ENCODE measurements at regions not wholly inside any gene's neighbourhood (a gene's known extent, or its start where the extent isn't known, plus 50 kb on each side); places are given as distances from the start of the nearest gene placed in this dataset.

DNA sequence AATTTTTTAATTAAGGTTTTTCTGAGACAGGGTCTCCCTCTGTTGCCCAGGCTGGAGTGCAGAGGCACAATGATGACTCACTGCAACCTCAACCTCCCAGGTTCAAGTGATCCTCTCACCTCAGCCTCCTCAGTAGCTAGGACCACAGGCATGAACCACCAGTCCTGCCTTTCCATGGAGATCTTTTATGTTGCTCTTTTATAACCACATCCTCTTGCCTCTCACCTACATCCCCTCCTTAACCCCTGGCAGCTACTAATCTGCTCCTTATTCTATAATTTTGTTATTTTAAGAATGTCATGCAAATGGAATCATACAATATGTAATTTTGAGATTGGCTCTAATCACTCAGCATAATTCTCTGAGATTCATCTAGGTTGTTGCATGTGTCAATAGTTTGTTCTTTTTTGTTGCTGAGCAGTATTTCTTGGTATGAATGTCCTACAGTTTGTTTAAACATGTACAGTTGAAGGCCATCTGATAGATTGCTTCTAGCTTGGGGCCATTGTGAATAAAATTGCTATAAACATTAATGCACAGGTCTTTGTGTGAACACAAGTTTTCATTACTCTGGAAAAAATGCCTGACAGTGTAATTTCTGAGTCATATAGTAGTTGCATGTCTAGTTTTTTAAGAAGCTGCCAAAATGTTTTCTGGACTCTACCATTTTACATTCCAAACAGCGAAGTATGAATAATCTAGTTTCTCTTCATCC is 249.2 kb upstream of the AMIGO2 start:
- Histone ChIP-seq H3K36me3 (ENCODE audit: control insufficient read depth in 2 of 2, insufficient read depth in 2 of 2, low read length in 1 of 2) (no peaks in the 10 kb centered on the region), H3K4me1 (ENCODE audit: control insufficient read depth in 2 of 2, insufficient read depth in 2 of 2, low read length in 1 of 2) (no peaks in the 10 kb centered on the region), H3K27ac (ENCODE audit: low read depth in 2 of 2, low read length in 1 of 2) (no peak overlapping the region), H3K27me3 (ENCODE audit: control insufficient read depth in 1 of 2, insufficient read depth in 2 of 2, low read length in 2 of 2) (no peaks in the 10 kb centered on the region), H3K4me3 (ENCODE audit: low read depth in 1 of 2, low read length in 2 of 2) (no peak overlapping the region), H3K9me3 (ENCODE audit: control insufficient read depth in 2 of 2, insufficient read depth in 1 of 2, low read depth in 1 of 2, low read length in 1 of 2) (no peaks in the 10 kb centered on the region)
- 54 to 67% methylated on average over 1 of the region's 1 CpG for WGBS, 2 donors

DNA sequence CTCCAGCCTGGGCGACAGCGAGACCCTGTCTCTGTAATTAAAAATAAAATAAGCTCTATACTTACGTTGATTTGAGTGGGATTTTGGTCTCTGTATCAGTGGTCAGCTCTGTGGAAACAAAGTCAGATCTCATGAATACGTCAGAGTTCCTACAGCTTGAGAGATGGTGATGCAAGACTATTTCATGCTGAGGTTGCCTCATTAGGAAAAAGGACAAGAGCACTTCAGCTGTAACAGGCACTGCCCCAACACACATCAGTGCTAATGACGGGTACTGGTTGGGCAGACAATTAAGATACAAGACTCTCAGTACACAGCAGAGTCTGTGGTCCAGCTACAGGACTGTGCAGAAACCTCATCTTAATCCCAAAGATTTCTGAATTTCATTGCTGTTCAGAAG is 246.4 kb upstream of the AMIGO2 start:
- Histone ChIP-seq H3K4me3 (ENCODE audit: low read depth in 1 of 2, low read length in 2 of 2) (no peak overlapping the region), H3K27me3 (ENCODE audit: control insufficient read depth in 1 of 2, insufficient read depth in 2 of 2, low read length in 2 of 2) (no peaks in the 10 kb centered on the region), H3K27ac (ENCODE audit: low read depth in 2 of 2, low read length in 1 of 2) (no peak overlapping the region), H3K4me1 (ENCODE audit: control insufficient read depth in 2 of 2, insufficient read depth in 2 of 2, low read length in 1 of 2) (no peaks in the 10 kb centered on the region), H3K9me3 (ENCODE audit: control insufficient read depth in 2 of 2, insufficient read depth in 1 of 2, low read depth in 1 of 2, low read length in 1 of 2) (no peaks in the 10 kb centered on the region), H3K36me3 (ENCODE audit: control insufficient read depth in 2 of 2, insufficient read depth in 2 of 2, low read length in 1 of 2) (no peaks in the 10 kb centered on the region)
- 92 to 93% methylated on average over 5 of the region's 5 CpGs for WGBS, 2 donors

DNA sequence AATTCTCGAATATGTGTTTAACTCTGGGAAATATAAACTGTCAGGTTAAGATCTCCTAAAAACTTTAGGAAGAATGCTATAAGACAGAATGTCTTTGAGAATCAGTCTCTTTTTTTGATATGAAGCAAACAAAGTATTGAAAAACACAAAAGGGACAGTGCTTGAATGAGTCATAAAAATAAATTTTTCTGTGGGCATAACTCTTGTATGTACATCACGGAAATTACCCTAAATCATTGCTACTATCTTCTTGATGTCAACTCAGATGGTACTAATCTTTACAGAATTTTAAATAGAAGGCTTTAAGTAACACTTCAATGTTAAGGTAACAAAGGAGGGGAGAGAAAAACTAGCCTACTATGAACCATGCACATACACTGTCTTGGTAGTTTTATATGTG is 244.0 kb upstream of the AMIGO2 start:
- Histone ChIP-seq H3K36me3 (ENCODE audit: control insufficient read depth in 2 of 2, insufficient read depth in 2 of 2, low read length in 1 of 2) (no peaks in the 10 kb centered on the region), H3K27me3 (ENCODE audit: control insufficient read depth in 1 of 2, insufficient read depth in 2 of 2, low read length in 2 of 2) (no peaks in the 10 kb centered on the region), H3K4me1 (ENCODE audit: control insufficient read depth in 2 of 2, insufficient read depth in 2 of 2, low read length in 1 of 2) (no peaks in the 10 kb centered on the region), H3K27ac (ENCODE audit: low read depth in 2 of 2, low read length in 1 of 2) (no peak overlapping the region), H3K4me3 (ENCODE audit: low read depth in 1 of 2, low read length in 2 of 2) (no peak overlapping the region), H3K9me3 (ENCODE audit: control insufficient read depth in 2 of 2, insufficient read depth in 1 of 2, low read depth in 1 of 2, low read length in 1 of 2) (no peaks in the 10 kb centered on the region)
- 53 to 65% methylated on average over 2 of the region's 2 CpGs for WGBS, 2 donors

DNA sequence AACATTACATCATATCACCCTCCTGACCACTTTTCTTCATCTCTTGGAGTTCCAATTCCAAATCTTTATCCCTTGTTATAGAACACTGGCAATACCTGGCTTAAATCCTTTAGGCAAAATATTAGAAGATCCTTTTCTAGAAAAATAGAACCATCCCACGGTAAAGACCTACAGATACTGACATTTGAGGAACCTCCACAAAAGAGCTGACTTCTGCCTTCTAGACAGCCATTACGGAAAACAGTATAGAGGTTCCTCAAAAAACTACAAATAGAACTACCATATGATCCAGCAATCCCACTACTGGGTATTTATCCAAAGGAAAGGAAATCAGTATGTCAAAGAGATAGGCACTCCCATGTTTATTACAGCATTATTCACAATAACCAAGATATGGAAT is 241.7 kb upstream of the AMIGO2 start:
- Histone ChIP-seq H3K9me3 (ENCODE audit: control insufficient read depth in 2 of 2, insufficient read depth in 1 of 2, low read depth in 1 of 2, low read length in 1 of 2) (no peaks in the 10 kb centered on the region), H3K4me1 (ENCODE audit: control insufficient read depth in 2 of 2, insufficient read depth in 2 of 2, low read length in 1 of 2) (no peaks in the 10 kb centered on the region), H3K27ac (ENCODE audit: low read depth in 2 of 2, low read length in 1 of 2) (no peak overlapping the region), H3K36me3 (ENCODE audit: control insufficient read depth in 2 of 2, insufficient read depth in 2 of 2, low read length in 1 of 2) (no peaks in the 10 kb centered on the region), H3K4me3 (ENCODE audit: low read depth in 1 of 2, low read length in 2 of 2) (no peak overlapping the region), H3K27me3 (ENCODE audit: control insufficient read depth in 1 of 2, insufficient read depth in 2 of 2, low read length in 2 of 2) (no peaks in the 10 kb centered on the region)
- 22 to 91% methylated on average over 2 of the region's 2 CpGs for WGBS, 2 donors

DNA sequence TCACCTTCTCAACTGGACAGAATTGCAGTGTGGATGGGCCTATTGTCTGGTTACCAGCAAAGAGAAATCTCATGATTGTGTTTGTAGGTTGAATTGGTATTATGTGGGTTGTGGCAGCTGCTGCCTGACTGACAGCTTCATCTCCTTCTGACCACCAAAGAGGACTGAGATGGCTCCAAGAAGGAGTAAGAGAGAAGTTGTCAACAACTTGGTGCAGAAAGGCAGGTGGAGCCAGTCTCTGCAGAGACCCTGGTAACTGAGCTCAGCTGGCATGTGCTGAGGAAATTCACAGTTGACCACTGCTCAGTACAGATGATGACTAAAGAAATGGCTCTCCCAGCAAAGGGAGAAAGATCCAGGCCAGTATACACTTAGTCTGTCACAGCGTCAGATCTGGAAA is 240.0 kb upstream of the AMIGO2 start:
- H3K36me3 ChIP-seq (ENCODE audit: control insufficient read depth in 2 of 2, insufficient read depth in 2 of 2, low read length in 1 of 2) = no peaks in the 10 kb centered on the region
- no peaks in the 10 kb centered on the region for H3K4me1 ChIP-seq (ENCODE audit: control insufficient read depth in 2 of 2, insufficient read depth in 2 of 2, low read length in 1 of 2)
- WGBS, 2 donors = 94 to 97% methylated on average over 1 of the region's 1 CpG
- no peaks in the 10 kb centered on the region for H3K27me3 ChIP-seq (ENCODE audit: control insufficient read depth in 1 of 2, insufficient read depth in 2 of 2, low read length in 2 of 2)
- no peak overlapping the region for H3K4me3 ChIP-seq (ENCODE audit: low read depth in 1 of 2, low read length in 2 of 2)
- H3K27ac ChIP-seq (ENCODE audit: low read depth in 2 of 2, low read length in 1 of 2) = no peak overlapping the region
- H3K9me3 ChIP-seq (ENCODE audit: control insufficient read depth in 2 of 2, insufficient read depth in 1 of 2, low read depth in 1 of 2, low read length in 1 of 2) = no peaks in the 10 kb centered on the region

DNA sequence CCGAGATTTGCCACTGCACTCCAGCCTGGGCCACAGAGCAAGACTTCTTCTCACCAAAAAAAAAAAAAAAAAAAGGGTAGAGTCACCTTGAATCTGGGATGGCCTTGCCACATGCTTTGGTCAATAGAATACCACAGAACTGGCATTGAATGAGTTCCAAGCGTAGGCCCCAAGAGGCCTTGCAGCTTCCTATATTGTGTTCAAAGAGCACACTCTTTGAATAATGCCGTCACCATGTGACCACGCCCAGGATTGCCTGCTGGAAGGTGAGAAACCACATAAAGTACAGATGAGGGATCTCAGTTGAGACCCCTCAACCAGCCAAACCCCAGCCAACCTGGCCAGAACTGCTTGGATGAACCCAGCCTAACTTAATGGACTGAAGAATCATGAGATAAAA is 239.2 kb upstream of the AMIGO2 start:
- H3K4me3 ChIP-seq (ENCODE audit: low read depth in 1 of 2, low read length in 2 of 2) = no peak overlapping the region
- H3K9me3 ChIP-seq (ENCODE audit: control insufficient read depth in 2 of 2, insufficient read depth in 1 of 2, low read depth in 1 of 2, low read length in 1 of 2) = no peaks in the 10 kb centered on the region
- WGBS, 2 donors = 80 to 82% methylated on average over 4 of the region's 4 CpGs
- no peak overlapping the region for H3K27ac ChIP-seq (ENCODE audit: low read depth in 2 of 2, low read length in 1 of 2)
- no peaks in the 10 kb centered on the region for H3K36me3 ChIP-seq (ENCODE audit: control insufficient read depth in 2 of 2, insufficient read depth in 2 of 2, low read length in 1 of 2)
- H3K4me1 ChIP-seq (ENCODE audit: control insufficient read depth in 2 of 2, insufficient read depth in 2 of 2, low read length in 1 of 2) = no peaks in the 10 kb centered on the region
- H3K27me3 ChIP-seq (ENCODE audit: control insufficient read depth in 1 of 2, insufficient read depth in 2 of 2, low read length in 2 of 2) = no peaks in the 10 kb centered on the region

DNA sequence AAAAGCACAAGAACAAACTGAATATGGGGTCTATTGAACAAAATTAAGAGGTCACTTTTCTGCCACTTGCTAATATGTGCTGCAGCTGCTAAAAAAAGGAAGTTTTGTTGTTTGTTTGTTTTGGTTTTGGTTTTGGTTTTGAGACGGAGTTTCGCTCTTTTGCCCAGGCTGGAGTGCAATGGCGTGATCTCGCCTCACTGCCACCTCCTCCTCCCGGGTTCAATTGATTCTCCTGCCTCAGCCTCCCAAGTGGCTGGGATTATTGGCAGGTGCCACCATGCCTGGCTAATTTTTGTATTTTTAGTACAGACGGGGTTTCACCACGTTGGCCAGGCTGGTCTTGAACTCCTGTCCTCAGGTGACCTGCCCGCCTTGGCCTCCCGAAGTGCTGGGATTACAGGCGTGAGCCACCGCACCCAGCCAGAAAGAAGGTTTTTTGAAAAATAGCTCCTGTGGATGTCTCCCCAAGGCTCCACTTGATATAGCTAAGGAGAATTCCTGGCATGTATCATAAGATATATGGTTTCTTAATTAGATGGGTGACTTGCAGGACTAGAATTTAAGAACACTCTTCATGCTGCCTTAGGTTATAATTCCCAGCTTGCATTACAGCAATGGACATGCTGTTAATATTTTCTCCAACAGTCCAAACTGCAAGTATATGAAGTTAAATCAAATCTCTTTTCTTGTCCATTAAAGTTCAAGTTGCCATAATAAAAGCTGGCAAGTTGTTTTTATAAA is 237.6 kb upstream of the AMIGO2 start:
- Histone ChIP-seq H3K4me3 (ENCODE audit: low read depth in 1 of 2, low read length in 2 of 2) (no peak overlapping the region), H3K9me3 (ENCODE audit: control insufficient read depth in 2 of 2, insufficient read depth in 1 of 2, low read depth in 1 of 2, low read length in 1 of 2) (no peaks in the 10 kb centered on the region), H3K4me1 (ENCODE audit: control insufficient read depth in 2 of 2, insufficient read depth in 2 of 2, low read length in 1 of 2) (no peaks in the 10 kb centered on the region), H3K36me3 (ENCODE audit: control insufficient read depth in 2 of 2, insufficient read depth in 2 of 2, low read length in 1 of 2) (no peaks in the 10 kb centered on the region), H3K27ac (ENCODE audit: low read depth in 2 of 2, low read length in 1 of 2) (no peak overlapping the region), H3K27me3 (ENCODE audit: control insufficient read depth in 1 of 2, insufficient read depth in 2 of 2, low read length in 2 of 2) (no peaks in the 10 kb centered on the region)
- WGBS, 2 donors = 66 to 69% methylated on average over 11 of the region's 11 CpGs

DNA sequence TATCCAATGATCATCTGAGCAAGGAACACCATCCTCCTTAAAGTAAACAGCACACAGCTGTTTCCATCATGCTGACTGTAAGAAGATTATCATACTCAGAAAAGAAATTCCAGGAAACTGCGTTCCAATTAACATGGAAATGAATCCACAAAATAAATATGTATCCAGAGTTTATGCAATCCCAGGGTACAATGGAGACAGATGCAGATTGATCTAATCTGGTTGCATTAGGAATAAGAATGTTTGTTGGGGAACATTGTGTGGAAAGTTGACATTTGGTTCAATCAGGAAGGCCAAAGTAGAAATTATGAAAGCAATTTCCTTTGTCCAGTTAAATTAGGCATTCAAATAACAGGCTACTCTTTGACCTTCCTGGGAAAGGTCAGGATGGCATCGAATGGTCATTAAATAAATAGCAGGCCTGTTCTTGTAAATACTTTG is 236.9 kb upstream of the AMIGO2 start:
- Histone ChIP-seq H3K36me3 (ENCODE audit: control insufficient read depth in 2 of 2, insufficient read depth in 2 of 2, low read length in 1 of 2) (no peaks in the 10 kb centered on the region), H3K27me3 (ENCODE audit: control insufficient read depth in 1 of 2, insufficient read depth in 2 of 2, low read length in 2 of 2) (no peaks in the 10 kb centered on the region), H3K9me3 (ENCODE audit: control insufficient read depth in 2 of 2, insufficient read depth in 1 of 2, low read depth in 1 of 2, low read length in 1 of 2) (no peaks in the 10 kb centered on the region), H3K27ac (ENCODE audit: low read depth in 2 of 2, low read length in 1 of 2) (no peak overlapping the region), H3K4me3 (ENCODE audit: low read depth in 1 of 2, low read length in 2 of 2) (no peak overlapping the region), H3K4me1 (ENCODE audit: control insufficient read depth in 2 of 2, insufficient read depth in 2 of 2, low read length in 1 of 2) (no peaks in the 10 kb centered on the region)
- WGBS, 2 donors = 43 to 46% methylated on average over 2 of the region's 2 CpGs

DNA sequence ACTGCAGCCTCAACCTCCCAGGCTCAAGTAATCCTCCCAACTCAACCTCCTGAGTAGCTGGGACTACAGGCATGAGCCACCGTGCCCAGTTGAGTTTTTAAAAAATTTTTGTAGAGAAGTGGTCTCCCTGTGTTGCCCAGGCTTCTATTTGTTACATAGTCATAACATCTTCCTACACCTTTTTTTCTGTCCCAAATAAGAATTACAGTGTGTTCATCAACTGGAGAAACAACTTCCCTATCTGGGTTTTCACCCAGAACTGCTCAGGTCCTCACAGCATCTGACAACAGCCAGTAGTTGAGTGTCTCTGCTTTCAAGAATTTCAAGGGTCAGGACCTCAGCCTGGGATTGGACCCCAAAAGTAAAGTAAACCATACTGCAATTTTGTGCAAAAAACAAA is 235.2 kb upstream of the AMIGO2 start:
- Histone ChIP-seq H3K27ac (ENCODE audit: low read depth in 2 of 2, low read length in 1 of 2) (no peak overlapping the region), H3K27me3 (ENCODE audit: control insufficient read depth in 1 of 2, insufficient read depth in 2 of 2, low read length in 2 of 2) (no peaks in the 10 kb centered on the region), H3K9me3 (ENCODE audit: control insufficient read depth in 2 of 2, insufficient read depth in 1 of 2, low read depth in 1 of 2, low read length in 1 of 2) (no peaks in the 10 kb centered on the region), H3K36me3 (ENCODE audit: control insufficient read depth in 2 of 2, insufficient read depth in 2 of 2, low read length in 1 of 2) (no peaks in the 10 kb centered on the region), H3K4me3 (ENCODE audit: low read depth in 1 of 2, low read length in 2 of 2) (no peak overlapping the region), H3K4me1 (ENCODE audit: control insufficient read depth in 2 of 2, insufficient read depth in 2 of 2, low read length in 1 of 2) (no peaks in the 10 kb centered on the region)
- WGBS, 2 donors = 88 to 93% methylated on average over 1 of the region's 1 CpG
